Immature natural killer cell (primary cell): ENCODE measurements at regions not wholly inside any gene's neighbourhood (a gene's known extent, or its start where the extent isn't known, plus 50 kb on each side); places are given as distances from the start of the nearest gene placed in this dataset.
"Not testable (repeated sequence)": the region's sequence is repeated elsewhere in the genome, so short reads cannot be mapped to it uniquely, and the experiment has no call there.

Experiments used
- DNase-seq, 3 donors: peaks; one replicate each; pipeline ENCODE4 v3.0.0; 2022; ENCODE audit warnings: mixed read lengths in 1 of 3
- H3K27ac Mint-ChIP-seq, 6 donors: one replicate each; pipeline ENCODE4 v1.8.0; 2020; ENCODE audit warnings: mixed read lengths in 6 of 6, mild to moderate bottlenecking in 5 of 6, inconsistent platforms in 4 of 6, moderate library complexity in 3 of 6
- H3K27me3 Mint-ChIP-seq, 3 donors: one replicate each; pipeline ENCODE4 v1.8.0; 2020 to 2021; ENCODE audit warnings: low read depth in 3 of 3, mild to moderate bottlenecking in 3 of 3, mixed read lengths in 3 of 3, moderate library complexity in 3 of 3, inconsistent platforms in 1 of 3
- H3K36me3 Mint-ChIP-seq, 3 donors: one replicate each; pipeline ENCODE4 v1.8.0; 2020; ENCODE audit warnings: mixed read lengths in 3 of 3, inconsistent platforms in 2 of 3, mild to moderate bottlenecking in 2 of 3
- H3K4me1 Mint-ChIP-seq, 2 donors: one replicate each; pipeline ENCODE4 v1.8.0; 2020; ENCODE audit warnings: inconsistent platforms in 2 of 2, mild to moderate bottlenecking in 2 of 2, mixed read lengths in 2 of 2, moderate library complexity in 1 of 2
- H3K4me3 Mint-ChIP-seq, 5 donors: one replicate each; pipeline ENCODE4 v1.8.0; 2020; ENCODE audit warnings: mild to moderate bottlenecking in 5 of 5, mixed read lengths in 5 of 5, inconsistent platforms in 3 of 5, moderate library complexity in 3 of 5
- H3K9me3 Mint-ChIP-seq, 6 donors: one replicate each; pipeline ENCODE4 v1.8.0; 2020; ENCODE audit warnings: mild to moderate bottlenecking in 6 of 6, mixed read lengths in 6 of 6, inconsistent platforms in 4 of 6, moderate library complexity in 3 of 6

DNA sequence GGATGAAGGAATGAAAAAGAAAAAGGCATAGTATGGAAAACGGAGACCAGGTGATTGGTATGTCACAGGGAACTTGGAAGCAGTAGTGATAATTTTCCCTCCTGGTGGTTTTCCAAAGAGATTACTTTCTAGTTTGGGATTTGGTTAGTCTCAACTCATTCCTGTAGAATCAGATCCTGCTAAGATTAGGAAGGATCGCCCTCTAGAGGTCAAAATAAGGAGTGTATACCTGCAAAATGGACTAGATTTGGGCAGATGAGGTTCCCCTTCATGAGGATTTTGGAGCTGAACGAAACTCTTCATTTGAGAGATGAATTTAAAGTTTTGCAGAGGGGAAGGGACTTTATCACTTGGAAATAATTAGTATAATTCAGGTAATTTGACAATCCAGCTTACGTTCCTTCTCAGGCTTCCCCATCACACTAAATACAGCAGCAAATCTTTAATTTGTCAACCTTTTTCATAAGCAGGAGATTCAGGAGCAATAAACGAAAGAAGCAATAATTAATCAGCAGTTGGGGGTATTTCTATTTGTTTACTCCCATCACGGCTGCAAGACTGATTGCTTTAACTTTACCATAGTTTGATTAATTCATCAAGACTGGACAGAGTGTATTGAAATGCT, 65.2 kb downstream of the CCDC195 start:
- Mint-ChIP-seq H3K36me3 (no peaks in the 10 kb centered on the region), H3K9me3 (no peaks in the 10 kb centered on the region), H3K4me3 (no peak overlapping the region), H3K4me1 (no peaks in the 10 kb centered on the region), H3K27ac (no peak overlapping the region), H3K27me3 (peaks cover 1 to 5% (median 2%) of the 10 kb centered on the region in 3 donors)
- peak; percentile 38 to 50 (median 46) for DNase-seq

- not testable (repeated sequence) for H3K4me3 Mint-ChIP-seq, H3K27me3 Mint-ChIP-seq, H3K36me3 Mint-ChIP-seq, H3K9me3 Mint-ChIP-seq, H3K4me1 Mint-ChIP-seq, H3K27ac Mint-ChIP-seq, DNase-seq
Measured at GRCh38 chr2:224647684-224648083, 62.5 kb upstream of the CUL3 start.

DNA sequence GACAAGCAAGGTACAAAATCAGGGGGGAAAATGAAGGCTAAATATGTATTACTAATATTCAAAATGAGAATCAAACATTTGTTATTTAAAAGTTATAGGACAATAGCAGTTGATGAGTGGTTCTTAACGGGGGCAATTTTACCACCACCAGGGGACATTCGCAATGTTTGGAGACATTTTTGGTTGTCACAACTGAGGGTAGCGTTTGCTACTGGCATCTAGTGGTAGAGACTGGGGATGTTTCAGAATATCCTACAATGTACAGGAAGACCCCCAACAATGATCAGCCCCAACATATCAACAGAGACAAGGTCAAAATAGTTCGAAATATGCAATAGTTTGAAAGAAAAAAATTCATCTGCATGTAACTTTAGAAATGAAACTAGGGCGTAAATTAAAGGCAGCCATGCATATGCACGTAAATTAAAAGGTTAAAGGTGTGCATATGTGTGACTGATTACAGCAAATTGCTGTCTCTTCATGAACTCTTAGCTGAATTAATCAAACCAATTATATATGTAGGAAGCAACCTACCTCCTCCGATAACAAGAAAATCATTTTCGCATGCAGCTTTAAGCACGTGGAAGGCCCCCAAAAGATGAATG, 61.2 kb upstream of the CUL3 start:
- H3K4me3 Mint-ChIP-seq: no peak overlapping the region
- H3K27me3 Mint-ChIP-seq: peaks cover 0 to 9% (median 4%) of the 10 kb centered on the region in 3 donors
- DNase-seq: peak in 1 of 3 donors; percentile 25
- H3K36me3 Mint-ChIP-seq: no peaks in the 10 kb centered on the region
- no peak overlapping the region for H3K27ac Mint-ChIP-seq
- H3K9me3 Mint-ChIP-seq: no peaks in the 10 kb centered on the region
- H3K4me1 Mint-ChIP-seq: no peaks in the 10 kb centered on the region

DNA sequence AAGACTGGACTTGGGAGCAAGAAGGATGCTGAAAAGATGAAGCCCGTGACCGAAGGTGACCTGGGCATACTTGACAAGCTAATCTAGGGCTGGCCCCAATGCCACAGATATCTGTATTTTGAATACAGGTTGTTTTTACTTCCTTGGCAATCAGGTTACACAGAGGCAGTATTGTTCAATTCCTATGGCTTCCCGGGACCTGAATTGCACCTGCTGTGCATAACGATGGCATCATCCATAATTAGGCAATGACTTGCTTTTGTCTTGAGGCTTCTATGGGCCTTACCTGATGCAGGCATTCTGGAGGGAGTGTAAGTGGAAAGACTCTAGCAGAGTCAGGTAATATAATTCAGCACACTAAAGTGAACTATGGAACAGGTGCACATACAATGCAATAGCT, 60.6 kb upstream of the CUL3 start:
- Mint-ChIP-seq H3K36me3 (no peaks in the 10 kb centered on the region), H3K27me3 (peaks cover 0 to 9% (median 4%) of the 10 kb centered on the region in 3 donors), H3K9me3 (no peaks in the 10 kb centered on the region), H3K4me3 (no peak overlapping the region), H3K27ac (no peak overlapping the region), H3K4me1 (no peaks in the 10 kb centered on the region)
- DNase-seq: no peak

DNA sequence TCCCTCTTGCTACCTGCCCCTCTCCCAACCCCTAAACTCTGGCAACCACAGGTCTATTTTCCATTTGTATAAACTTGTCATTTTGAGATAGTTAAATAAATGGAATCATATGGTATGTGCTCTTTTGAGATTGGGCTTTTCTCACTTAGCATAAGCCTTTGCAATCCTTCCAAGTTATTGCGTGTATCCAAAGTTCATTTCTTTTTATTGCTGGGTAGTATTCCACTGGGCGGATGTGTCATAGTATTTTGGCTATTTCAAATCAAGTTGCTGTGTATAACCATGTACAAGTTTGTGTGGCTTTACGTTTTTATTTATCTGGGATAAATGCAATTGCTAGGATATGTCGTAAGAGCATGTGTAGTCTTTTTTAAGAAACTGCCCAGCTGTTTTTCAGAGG, 55.5 kb upstream of the CUL3 start:
- Mint-ChIP-seq H3K4me3 (no peak overlapping the region), H3K27me3 (peaks cover 0 to 9% (median 4%) of the 10 kb centered on the region in 3 donors), H3K36me3 (no peaks in the 10 kb centered on the region), H3K4me1 (no peaks in the 10 kb centered on the region), H3K27ac (no peak overlapping the region), H3K9me3 (no peaks in the 10 kb centered on the region)
- no peak for DNase-seq

- no peak overlapping the region for H3K27ac Mint-ChIP-seq
- no peaks in the 10 kb centered on the region for H3K36me3 Mint-ChIP-seq
- H3K9me3 Mint-ChIP-seq: no peaks in the 10 kb centered on the region
- H3K4me1 Mint-ChIP-seq: no peaks in the 10 kb centered on the region
- no peak for DNase-seq
- H3K27me3 Mint-ChIP-seq: peaks cover 0 to 7% (median 2%) of the 10 kb centered on the region in 3 donors
- H3K4me3 Mint-ChIP-seq: no peak overlapping the region
Measured at GRCh38 chr2:224638301-224638823, 53.2 kb upstream of the CUL3 start.
